SK-N-SH treated with all-trans-retinoic acid at 6 μM for 48 hours (cell line): ENCODE measurements at regions not wholly inside any gene's neighbourhood (a gene's known extent, or its start where the extent isn't known, plus 50 kb on each side); places are given as distances from the start of the nearest gene placed in this dataset.

Source experiments
- ATAC-seq: fragments of 200-7000 bp; cut with Tn5 transposase; 3 replicates; pipeline ENCODE4 v1.9.1; 2020; ENCODE audit warnings: mild to moderate bottlenecking, moderate library complexity
- ARNTL ChIP-seq: fragments of 450-650 bp; formaldehyde crosslinking; IDR thresholded peaks from 2 replicates; pipeline ENCODE4 v1.5.0; 2020; ENCODE audit warnings: low read depth, mild to moderate bottlenecking, moderate library complexity, borderline replicate concordance
- BACH2 ChIP-seq: fragments of 250-450 bp; sonication (Bioruptor Pico); IDR thresholded peaks from 2 replicates; pipeline ENCODE4 v1.9.0; 2021; ENCODE audit warnings: mild to moderate bottlenecking, borderline replicate concordance
- CREB5 ChIP-seq: fragments of 250-450 bp; sonication (Bioruptor Pico); IDR thresholded peaks from 2 replicates; pipeline ENCODE4 v1.5.1; 2020; ENCODE audit warnings: low read depth, mild to moderate bottlenecking, moderate library complexity
- CSDC2 ChIP-seq: fragments of 250-450 bp; sonication (Bioruptor Pico); IDR thresholded peaks from 2 replicates; pipeline ENCODE4 v1.5.0; 2020; ENCODE audit warnings: mild to moderate bottlenecking, moderate library complexity
- CSRNP3 ChIP-seq: fragments of 250-450 bp; sonication (Bioruptor Pico); IDR thresholded peaks from 2 replicates; pipeline ENCODE4 v1.5.1; 2021; ENCODE audit warnings: mild to moderate bottlenecking, moderate library complexity
- ESRRG ChIP-seq: fragments of 250-450 bp; sonication (Bioruptor Pico); IDR thresholded peaks from 2 replicates; pipeline ENCODE4 v1.6.1; 2021; ENCODE audit warnings: mild to moderate bottlenecking
- GLIS3 ChIP-seq: fragments of 250-450 bp; sonication (Bioruptor Pico); IDR thresholded peaks from 2 replicates; pipeline ENCODE4 v1.5.0; 2020; ENCODE audit warnings: mild to moderate bottlenecking, moderate library complexity
- OSR1 ChIP-seq: fragments of 250-450 bp; sonication (Bioruptor Pico); IDR thresholded peaks from 2 replicates; pipeline ENCODE4 v1.8.0; 2022; ENCODE audit warnings: moderate library complexity, mild to moderate bottlenecking, inconsistent platforms
- PATZ1 ChIP-seq: fragments of 250-450 bp; sonication (Bioruptor Pico); IDR thresholded peaks from 2 replicates; pipeline ENCODE4 v1.8.0; 2020; ENCODE audit warnings: mild to moderate bottlenecking, moderate library complexity, borderline replicate concordance
- PPARA ChIP-seq: fragments of 250-450 bp; sonication (Bioruptor Pico); IDR thresholded peaks from 2 replicates; pipeline ENCODE4 v1.5.0; 2020; ENCODE audit warnings: mild to moderate bottlenecking, borderline replicate concordance
- RARB ChIP-seq: fragments of 250-450 bp; sonication (Bioruptor Pico); IDR thresholded peaks from 2 replicates; pipeline ENCODE4 v1.8.0; 2021; ENCODE audit warnings: mild to moderate bottlenecking, moderate library complexity
- SNAI2 ChIP-seq: fragments of 250-450 bp; sonication (Bioruptor Pico); IDR thresholded peaks from 2 replicates; pipeline ENCODE4 v1.5.0; 2020; ENCODE audit warnings: mild to moderate bottlenecking, moderate library complexity
- TCF4 ChIP-seq: fragments of 250-450 bp; sonication (Bioruptor Pico); IDR thresholded peaks from 2 replicates; pipeline ENCODE4 v1.8.0; 2021; ENCODE audit warnings: mild to moderate bottlenecking, moderate library complexity, borderline replicate concordance
- TOX ChIP-seq: fragments of 250-450 bp; sonication (Bioruptor Pico); IDR thresholded peaks from 2 replicates; pipeline ENCODE4 v1.8.0; 2021; ENCODE audit warnings: mild to moderate bottlenecking, moderate library complexity, borderline replicate concordance
- ZC3H10 ChIP-seq: fragments of 250-450 bp; sonication (Bioruptor Pico); IDR thresholded peaks from 2 replicates; pipeline ENCODE4 v1.5.1; 2021; ENCODE audit warnings: mild to moderate bottlenecking, moderate library complexity
- ZFP3 ChIP-seq: fragments of 250-450 bp; sonication (Bioruptor Pico); IDR thresholded peaks from 2 replicates; pipeline ENCODE4 v1.5.0; 2020; ENCODE audit warnings: mild to moderate bottlenecking, moderate library complexity
- ZFP30 ChIP-seq: fragments of 450-650 bp; formaldehyde crosslinking; IDR thresholded peaks from 2 replicates; pipeline ENCODE4 v1.5.0; 2022; ENCODE audit warnings: mild to moderate bottlenecking, moderate library complexity
- ZNF565 ChIP-seq: fragments of 450-650 bp; formaldehyde crosslinking; conservative IDR thresholded peaks from 2 replicates; pipeline ENCODE4 v1.5.0; 2020; ENCODE audit warnings: low read depth, mild to moderate bottlenecking, moderate library complexity
- ZNF70 ChIP-seq: fragments of 450-650 bp; formaldehyde crosslinking; IDR thresholded peaks from 2 replicates; pipeline ENCODE4 v1.5.0; 2020; ENCODE audit warnings: mild to moderate bottlenecking, moderate library complexity
- ZNF8 ChIP-seq: fragments of 450-650 bp; formaldehyde crosslinking; IDR thresholded peaks from 2 replicates; pipeline ENCODE4 v1.5.0; 2020; ENCODE audit warnings: mild to moderate bottlenecking, moderate library complexity

- no peak for ATAC-seq
- no peak for TF ChIP-seq PATZ1 (CRISPR knock-in tag)
- TF ChIP-seq PPARA (CRISPR knock-in tag), result no peak
- no peak for TF ChIP-seq ZNF70
- no peak for TF ChIP-seq GLIS3
- no peak for TF ChIP-seq CREB5
- no peak for TF ChIP-seq ZNF565 (CRISPR knock-in tag)
- TF ChIP-seq CSDC2 (CRISPR knock-in tag), result no peak
- no peak for TF ChIP-seq OSR1 (CRISPR knock-in tag)
- TF ChIP-seq, all 23 proteins: peak for 0
Observed at GRCh38 chr5:2675548-2675947, 75.9 kb downstream of the IRX2 start.

GRCh38 chr5:2674456-2674855 lies 77.0 kb downstream of the IRX2 start:
- no peak for ATAC-seq
- TF ChIP-seq PATZ1 (CRISPR knock-in tag), result no peak
- TF ChIP-seq TCF4 (CRISPR knock-in tag), result no peak
- no peak for TF ChIP-seq CSRNP3 (CRISPR knock-in tag)
- TF ChIP-seq BACH2, result no peak
- no peak for TF ChIP-seq ZFP3 (CRISPR knock-in tag)
- no peak for TF ChIP-seq ZC3H10
- TF ChIP-seq CREB5, result no peak
- TF ChIP-seq, all 23 proteins: peak for 0

- TF ChIP-seq CREB5 (no peak), PPARA (CRISPR knock-in tag) (no peak)
- ATAC-seq, result no peak
Observed at GRCh38 chr5:2670940-2671339, 80.5 kb downstream of the IRX2 start.

GRCh38 chr5:2669913-2670312 lies 81.6 kb downstream of the IRX2 start:
- no peak for ATAC-seq
- TF ChIP-seq ZNF565 (CRISPR knock-in tag), result no peak
- TF ChIP-seq ARNTL (CRISPR knock-in tag), result no peak
- TF ChIP-seq BACH2, result no peak
- TF ChIP-seq PPARA (CRISPR knock-in tag), result no peak
- no peak for TF ChIP-seq TOX
- TF ChIP-seq PATZ1 (CRISPR knock-in tag), result no peak
- TF ChIP-seq ZNF8 (CRISPR knock-in tag), result no peak
- TF ChIP-seq RARB (CRISPR knock-in tag), result no peak
- TF ChIP-seq ZFP30, result no peak
- no peak for TF ChIP-seq ZFP3 (CRISPR knock-in tag)
- no peak for TF ChIP-seq CREB5
- TF ChIP-seq CSRNP3 (CRISPR knock-in tag), result no peak
- no peak for TF ChIP-seq OSR1 (CRISPR knock-in tag)
- no peak for TF ChIP-seq SNAI2
- no peak for TF ChIP-seq ESRRG (CRISPR knock-in tag)
